ENCODE measurements at regions not wholly inside any gene's neighbourhood (a gene's known extent, or its start where the extent isn't known, plus 50 kb on each side); places are given as distances from the start of the nearest gene placed in this dataset.

- TF ChIP-seq CTCF (conservative IDR thresholded peaks at IDR 0.05; ENCODE audit: low read depth in 2 of 2) (no peak), EZH2 (IDR thresholded peaks at IDR 0.05; ENCODE audit: low read depth, unreplicated experiment) (no peak), POLR2AphosphoS5 (IDR thresholded peaks at IDR 0.05; ENCODE audit: low read depth) (no peak), EZH2phosphoT487 (IDR thresholded peaks at IDR 0.05; ENCODE audit: unreplicated experiment) (no peak), ZNF114 (CRISPR knock-in tag; IDR thresholded peaks at IDR 0.05) (no peak)
- TF ChIP-seq, protein P1, sequence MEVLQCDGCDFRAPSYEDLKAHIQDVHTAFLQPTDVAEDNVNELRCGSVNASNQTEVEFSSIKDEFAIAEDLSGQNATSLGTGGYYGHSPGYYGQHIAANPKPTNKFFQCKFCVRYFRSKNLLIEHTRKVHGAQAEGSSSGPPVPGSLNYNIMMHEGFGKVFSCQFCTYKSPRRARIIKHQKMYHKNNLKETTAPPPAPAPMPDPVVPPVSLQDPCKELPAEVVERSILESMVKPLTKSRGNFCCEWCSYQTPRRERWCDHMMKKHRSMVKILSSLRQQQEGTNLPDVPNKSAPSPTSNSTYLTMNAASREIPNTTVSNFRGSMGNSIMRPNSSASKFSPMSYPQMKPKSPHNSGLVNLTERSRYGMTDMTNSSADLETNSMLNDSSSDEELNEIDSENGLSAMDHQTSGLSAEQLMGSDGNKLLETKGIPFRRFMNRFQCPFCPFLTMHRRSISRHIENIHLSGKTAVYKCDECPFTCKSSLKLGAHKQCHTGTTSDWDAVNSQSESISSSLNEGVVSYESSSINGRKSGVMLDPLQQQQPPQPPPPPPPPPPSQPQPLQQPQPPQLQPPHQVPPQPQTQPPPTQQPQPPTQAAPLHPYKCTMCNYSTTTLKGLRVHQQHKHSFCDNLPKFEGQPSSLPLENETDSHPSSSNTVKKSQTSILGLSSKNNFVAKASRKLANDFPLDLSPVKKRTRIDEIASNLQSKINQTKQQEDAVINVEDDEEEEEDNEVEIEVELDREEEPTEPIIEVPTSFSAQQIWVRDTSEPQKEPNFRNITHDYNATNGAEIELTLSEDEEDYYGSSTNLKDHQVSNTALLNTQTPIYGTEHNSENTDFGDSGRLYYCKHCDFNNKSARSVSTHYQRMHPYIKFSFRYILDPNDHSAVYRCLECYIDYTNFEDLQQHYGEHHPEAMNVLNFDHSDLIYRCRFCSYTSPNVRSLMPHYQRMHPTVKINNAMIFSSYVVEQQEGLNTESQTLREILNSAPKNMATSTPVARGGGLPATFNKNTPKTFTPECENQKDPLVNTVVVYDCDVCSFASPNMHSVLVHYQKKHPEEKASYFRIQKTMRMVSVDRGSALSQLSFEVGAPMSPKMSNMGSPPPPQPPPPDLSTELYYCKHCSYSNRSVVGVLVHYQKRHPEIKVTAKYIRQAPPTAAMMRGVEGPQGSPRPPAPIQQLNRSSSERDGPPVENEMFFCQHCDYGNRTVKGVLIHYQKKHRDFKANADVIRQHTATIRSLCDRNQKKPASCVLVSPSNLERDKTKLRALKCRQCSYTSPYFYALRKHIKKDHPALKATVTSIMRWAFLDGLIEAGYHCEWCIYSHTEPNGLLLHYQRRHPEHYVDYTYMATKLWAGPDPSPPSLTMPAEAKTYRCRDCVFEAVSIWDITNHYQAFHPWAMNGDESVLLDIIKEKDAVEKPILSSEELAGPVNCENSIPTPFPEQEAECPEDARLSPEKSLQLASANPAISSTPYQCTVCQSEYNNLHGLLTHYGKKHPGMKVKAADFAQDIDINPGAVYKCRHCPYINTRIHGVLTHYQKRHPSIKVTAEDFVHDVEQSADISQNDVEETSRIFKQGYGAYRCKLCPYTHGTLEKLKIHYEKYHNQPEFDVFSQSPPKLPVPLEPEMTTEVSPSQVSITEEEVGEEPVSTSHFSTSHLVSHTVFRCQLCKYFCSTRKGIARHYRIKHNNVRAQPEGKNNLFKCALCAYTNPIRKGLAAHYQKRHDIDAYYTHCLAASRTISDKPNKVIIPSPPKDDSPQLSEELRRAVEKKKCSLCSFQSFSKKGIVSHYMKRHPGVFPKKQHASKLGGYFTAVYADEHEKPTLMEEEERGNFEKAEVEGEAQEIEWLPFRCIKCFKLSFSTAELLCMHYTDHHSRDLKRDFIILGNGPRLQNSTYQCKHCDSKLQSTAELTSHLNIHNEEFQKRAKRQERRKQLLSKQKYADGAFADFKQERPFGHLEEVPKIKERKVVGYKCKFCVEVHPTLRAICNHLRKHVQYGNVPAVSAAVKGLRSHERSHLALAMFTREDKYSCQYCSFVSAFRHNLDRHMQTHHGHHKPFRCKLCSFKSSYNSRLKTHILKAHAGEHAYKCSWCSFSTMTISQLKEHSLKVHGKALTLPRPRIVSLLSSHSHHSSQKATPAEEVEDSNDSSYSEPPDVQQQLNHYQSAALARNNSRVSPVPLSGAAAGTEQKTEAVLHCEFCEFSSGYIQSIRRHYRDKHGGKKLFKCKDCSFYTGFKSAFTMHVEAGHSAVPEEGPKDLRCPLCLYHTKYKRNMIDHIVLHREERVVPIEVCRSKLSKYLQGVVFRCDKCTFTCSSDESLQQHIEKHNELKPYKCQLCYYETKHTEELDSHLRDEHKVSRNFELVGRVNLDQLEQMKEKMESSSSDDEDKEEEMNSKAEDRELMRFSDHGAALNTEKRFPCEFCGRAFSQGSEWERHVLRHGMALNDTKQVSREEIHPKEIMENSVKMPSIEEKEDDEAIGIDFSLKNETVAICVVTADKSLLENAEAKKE (CRISPR knock-in tag; IDR thresholded peaks at IDR 0.05): no peak
- TF ChIP-seq, protein P2, sequence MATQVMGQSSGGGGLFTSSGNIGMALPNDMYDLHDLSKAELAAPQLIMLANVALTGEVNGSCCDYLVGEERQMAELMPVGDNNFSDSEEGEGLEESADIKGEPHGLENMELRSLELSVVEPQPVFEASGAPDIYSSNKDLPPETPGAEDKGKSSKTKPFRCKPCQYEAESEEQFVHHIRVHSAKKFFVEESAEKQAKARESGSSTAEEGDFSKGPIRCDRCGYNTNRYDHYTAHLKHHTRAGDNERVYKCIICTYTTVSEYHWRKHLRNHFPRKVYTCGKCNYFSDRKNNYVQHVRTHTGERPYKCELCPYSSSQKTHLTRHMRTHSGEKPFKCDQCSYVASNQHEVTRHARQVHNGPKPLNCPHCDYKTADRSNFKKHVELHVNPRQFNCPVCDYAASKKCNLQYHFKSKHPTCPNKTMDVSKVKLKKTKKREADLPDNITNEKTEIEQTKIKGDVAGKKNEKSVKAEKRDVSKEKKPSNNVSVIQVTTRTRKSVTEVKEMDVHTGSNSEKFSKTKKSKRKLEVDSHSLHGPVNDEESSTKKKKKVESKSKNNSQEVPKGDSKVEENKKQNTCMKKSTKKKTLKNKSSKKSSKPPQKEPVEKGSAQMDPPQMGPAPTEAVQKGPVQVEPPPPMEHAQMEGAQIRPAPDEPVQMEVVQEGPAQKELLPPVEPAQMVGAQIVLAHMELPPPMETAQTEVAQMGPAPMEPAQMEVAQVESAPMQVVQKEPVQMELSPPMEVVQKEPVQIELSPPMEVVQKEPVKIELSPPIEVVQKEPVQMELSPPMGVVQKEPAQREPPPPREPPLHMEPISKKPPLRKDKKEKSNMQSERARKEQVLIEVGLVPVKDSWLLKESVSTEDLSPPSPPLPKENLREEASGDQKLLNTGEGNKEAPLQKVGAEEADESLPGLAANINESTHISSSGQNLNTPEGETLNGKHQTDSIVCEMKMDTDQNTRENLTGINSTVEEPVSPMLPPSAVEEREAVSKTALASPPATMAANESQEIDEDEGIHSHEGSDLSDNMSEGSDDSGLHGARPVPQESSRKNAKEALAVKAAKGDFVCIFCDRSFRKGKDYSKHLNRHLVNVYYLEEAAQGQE (IDR thresholded peaks at IDR 0.05; ENCODE audit: unreplicated experiment): no peak
Observed at GRCh38 chr16:5790512-5790911, 692.9 kb upstream of the EEF2KMT start.
